ENCODE measurements at regions not wholly inside any gene's neighbourhood (a gene's known extent, or its start where the extent isn't known, plus 50 kb on each side); places are given as distances from the start of the nearest gene placed in this dataset.
A peak's percentile ranks its signal among the peaks of the same experiment; 100 is the strongest.

GRCh38 chr13:74868049-74868448 lies 613.9 kb downstream of the TBC1D4 start:
- DNase-seq = no peak

GRCh38 chr13:74867460-74867859 lies 614.5 kb downstream of the TBC1D4 start:
- no peak for DNase-seq

GRCh38 chr13:74866101-74866500 lies 615.9 kb downstream of the TBC1D4 start:
- peak; percentile 80 for DNase-seq

GRCh38 chr13:74865656-74866055 lies 616.3 kb downstream of the TBC1D4 start:
- peak; percentile 36 for DNase-seq

GRCh38 chr13:74860789-74861188 lies 621.2 kb downstream of the TBC1D4 start:
- no peak for DNase-seq

GRCh38 chr13:74850893-74851292 lies 631.1 kb downstream of the TBC1D4 start:
- no peak for DNase-seq

GRCh38 chr13:74847966-74848365 lies 634.0 kb downstream of the TBC1D4 start:
- DNase-seq = no peak

- no peak for DNase-seq
Observed at GRCh38 chr13:74845806-74846205, 636.2 kb downstream of the TBC1D4 start.

GRCh38 chr13:74841651-74842050 lies 640.3 kb downstream of the TBC1D4 start:
- no peak for DNase-seq

- no peak for DNase-seq
Observed at GRCh38 chr13:74841123-74841522, 640.8 kb downstream of the TBC1D4 start.

- DNase-seq = no peak
Observed at GRCh38 chr13:74839656-74840055, 642.3 kb downstream of the TBC1D4 start.

- no peak for DNase-seq
Observed at GRCh38 chr13:74838096-74838495, 643.9 kb downstream of the TBC1D4 start.

- no peak for DNase-seq
Observed at GRCh38 chr13:74836628-74837027, 645.3 kb downstream of the TBC1D4 start.

- DNase-seq = no peak
Observed at GRCh38 chr13:74835579-74835978, 646.4 kb downstream of the TBC1D4 start.

GRCh38 chr13:74825938-74826246 lies 656.1 kb downstream of the TBC1D4 start:
- DNase-seq = no peak

- peak; percentile 4 for DNase-seq
Observed at GRCh38 chr13:74825152-74825937, 656.6 kb downstream of the TBC1D4 start.

GRCh38 chr13:74820809-74821208 lies 661.2 kb downstream of the TBC1D4 start:
- no peak for DNase-seq

- no peak for DNase-seq
Observed at GRCh38 chr13:74819549-74819948, 662.4 kb downstream of the TBC1D4 start.

- peak; percentile 4 for DNase-seq
Observed at GRCh38 chr13:74816737-74817136, 665.2 kb downstream of the TBC1D4 start.

- no peak for DNase-seq
Observed at GRCh38 chr13:74796157-74796556, 662.0 kb upstream of the KLF12 start.

- DNase-seq = no peak
Observed at GRCh38 chr13:74795526-74795925, 661.3 kb upstream of the KLF12 start.

GRCh38 chr13:74794582-74794981 lies 660.4 kb upstream of the KLF12 start:
- no peak for DNase-seq

- no peak for DNase-seq
Observed at GRCh38 chr13:74794147-74794546, 659.9 kb upstream of the KLF12 start.

- DNase-seq = no peak
Observed at GRCh38 chr13:74784959-74785358, 650.8 kb upstream of the KLF12 start.

GRCh38 chr13:74778946-74779345 lies 644.7 kb upstream of the KLF12 start:
- no peak for DNase-seq

Measured in tongue (tissue), 1 donor.